GM18517 (cell line): ENCODE measurements at regions not wholly inside any gene's neighbourhood (a gene's known extent, or its start where the extent isn't known, plus 50 kb on each side); places are given as distances from the start of the nearest gene placed in this dataset.

Experiments
- ATAC-seq: cut with Tn5 transposase; IDR thresholded peaks from one replicate; pipeline ENCODE4 v1.9.1; 2021; ENCODE audit warnings: mild to moderate bottlenecking, moderate library complexity; ENCODE audit not compliant: unreplicated experiment

DNA sequence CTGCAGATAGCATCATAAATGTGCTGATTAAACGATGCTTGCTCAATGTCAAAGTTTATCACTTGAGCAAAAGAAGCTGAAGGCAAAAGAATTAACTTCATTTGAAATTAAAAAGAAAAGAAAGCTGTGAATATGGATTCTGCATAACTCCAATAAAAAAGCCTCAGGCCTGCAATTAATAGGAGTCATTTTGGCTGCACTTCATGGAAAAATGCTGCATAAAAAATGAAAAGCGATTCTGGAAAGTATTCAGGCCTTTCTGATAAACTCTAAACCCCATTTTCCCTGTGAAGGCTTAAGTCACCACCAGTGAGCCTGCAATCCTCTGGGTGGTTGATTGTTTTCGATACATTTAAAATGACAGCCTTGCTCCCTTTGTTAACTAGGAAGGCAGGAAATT, 1793.4 kb downstream of the SUCLG1 start:
- ATAC-seq = no peak

- no peak for ATAC-seq
Observed at GRCh38 chr2:82657106-82657505, 1802.0 kb downstream of the SUCLG1 start.

GRCh38 chr2:82656420-82656819, 1802.7 kb downstream of the SUCLG1 start:
- ATAC-seq = no peak

GRCh38 chr2:82652117-82652516, 1807.0 kb downstream of the SUCLG1 start:
- ATAC-seq = no peak

DNA sequence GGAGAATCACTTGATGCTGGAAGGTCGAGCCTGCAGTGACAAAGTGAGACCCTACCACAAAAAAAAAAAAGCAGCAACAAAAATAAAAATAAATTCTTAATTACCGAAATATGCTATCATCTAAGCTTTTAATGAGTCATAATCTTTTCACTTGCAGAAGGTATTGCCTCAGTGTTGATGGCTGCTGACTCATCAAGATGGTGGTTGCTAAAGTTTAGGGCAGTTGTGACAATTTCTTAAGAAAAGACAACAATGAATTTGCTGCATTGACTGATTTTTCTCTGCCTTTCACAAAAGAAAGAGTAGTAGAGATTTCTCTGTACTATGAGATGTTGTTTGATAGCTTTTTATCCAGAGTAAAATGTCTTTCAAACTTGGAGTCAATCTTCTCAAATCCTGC, 1809.0 kb downstream of the SUCLG1 start:
- no peak for ATAC-seq

- no peak for ATAC-seq
Observed at GRCh38 chr2:82641598-82642180, 1817.4 kb downstream of the SUCLG1 start.

DNA sequence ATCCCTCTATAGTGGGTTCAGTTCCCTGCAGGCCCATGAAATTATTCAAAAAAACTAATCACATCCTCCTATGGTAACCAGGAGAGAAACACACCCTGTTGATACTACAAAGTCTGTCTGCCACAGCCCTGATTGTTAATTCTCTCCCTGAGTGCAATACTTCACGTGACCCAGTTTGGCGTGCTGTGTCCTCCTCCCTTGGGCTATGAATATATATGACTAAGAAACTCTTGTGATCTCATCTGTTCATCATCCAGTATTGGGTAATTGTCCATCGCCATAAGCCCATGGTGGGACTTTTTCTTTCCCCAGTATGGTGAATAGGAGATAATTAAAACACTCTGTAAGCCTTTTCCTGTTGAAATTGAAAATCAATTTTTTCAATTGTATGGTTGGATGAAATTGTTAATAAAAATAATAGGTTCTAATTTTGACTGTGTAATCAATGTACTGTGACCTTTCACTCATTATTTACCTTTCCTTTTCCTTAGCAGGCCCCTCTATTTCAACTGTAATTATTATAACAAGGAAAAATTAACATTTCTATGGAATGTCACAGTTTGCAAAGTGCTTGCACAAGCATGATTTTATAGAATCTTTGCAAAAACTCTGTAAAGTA, 1822.6 kb downstream of the SUCLG1 start:
- ATAC-seq = no peak

DNA sequence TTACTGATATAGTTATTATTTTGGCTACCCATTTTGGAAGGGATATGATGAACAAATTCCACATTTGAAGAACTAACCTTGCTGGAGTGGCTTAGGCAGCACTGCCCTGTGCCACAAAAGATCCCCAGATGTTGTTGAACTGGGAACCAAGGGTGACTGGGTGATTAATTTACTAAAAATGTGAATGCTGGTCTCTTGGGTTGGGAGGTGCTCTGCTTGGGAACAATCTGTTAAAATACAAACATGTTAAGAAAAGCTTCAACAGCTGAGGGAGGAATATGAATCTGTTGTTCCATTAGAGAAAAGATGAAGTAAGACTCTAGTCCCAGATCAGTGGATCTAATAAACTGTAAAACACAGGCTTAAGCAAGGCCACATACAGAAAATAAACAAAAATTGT, 1860.1 kb downstream of the SUCLG1 start:
- no peak for ATAC-seq

DNA sequence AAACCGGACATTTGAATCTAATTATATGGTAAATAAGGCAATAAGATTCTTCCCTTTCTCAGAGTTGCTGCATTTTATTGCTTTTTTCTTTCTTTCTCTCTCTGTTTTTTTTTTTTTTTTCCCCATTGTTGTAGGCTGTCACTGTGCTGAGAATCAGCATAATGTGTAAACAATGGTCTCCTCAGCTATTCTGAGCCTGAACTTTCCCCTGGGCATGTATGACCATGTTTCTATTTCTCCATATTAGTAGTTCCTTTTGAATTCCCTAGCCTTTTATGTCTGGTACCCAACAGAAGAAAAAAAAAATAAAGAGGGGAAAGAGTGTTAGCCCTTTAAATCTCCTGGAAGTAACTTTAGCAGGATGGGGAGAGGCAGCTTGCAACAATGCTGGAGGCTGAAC, 1862.5 kb downstream of the SUCLG1 start:
- ATAC-seq = no peak

GRCh38 chr2:82591718-82592117, 1867.4 kb downstream of the SUCLG1 start:
- no peak for ATAC-seq

GRCh38 chr2:82576656-82577055, 1882.4 kb downstream of the SUCLG1 start:
- no peak for ATAC-seq

DNA sequence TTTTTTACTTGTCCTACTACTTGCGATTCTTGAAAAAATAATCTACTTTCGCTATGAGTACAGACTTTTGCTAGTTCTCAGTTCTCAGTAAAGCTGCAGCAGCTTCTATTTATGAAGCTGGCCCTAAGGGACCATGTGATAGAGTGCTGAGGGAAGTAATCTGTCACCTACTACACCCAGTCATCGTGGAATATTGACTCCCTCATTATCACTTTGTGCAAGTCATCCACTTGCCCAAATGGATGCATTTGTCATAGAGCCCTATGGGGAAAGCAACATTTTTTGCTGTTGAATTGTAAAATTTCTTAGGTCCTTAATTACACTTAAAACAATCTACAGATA, 1919.8 kb downstream of the SUCLG1 start:
- ATAC-seq = no peak

- ATAC-seq = no peak
Observed at GRCh38 chr2:82538590-82539279, 1920.3 kb downstream of the SUCLG1 start.

- ATAC-seq = no peak
Observed at GRCh38 chr2:82528288-82528687, 1930.8 kb downstream of the SUCLG1 start.

DNA sequence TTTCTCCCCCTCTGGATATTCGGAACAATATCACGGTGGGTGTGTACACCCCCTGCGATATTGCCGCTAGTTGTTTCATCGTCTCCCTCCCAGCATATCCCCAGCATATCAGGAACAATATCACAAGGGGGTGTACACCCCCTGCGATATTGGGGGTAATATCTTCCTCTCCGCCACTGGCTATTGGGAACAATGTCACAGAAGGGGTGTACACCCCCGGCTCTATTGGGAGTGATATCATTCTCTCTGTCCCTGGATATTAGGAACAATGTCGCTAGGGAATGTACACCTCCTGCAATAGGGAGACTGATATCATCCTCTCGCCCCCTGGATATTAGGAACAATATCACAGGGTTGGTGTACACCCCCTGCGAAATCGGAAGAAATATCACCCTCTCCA, 1932.0 kb downstream of the SUCLG1 start:
- ATAC-seq = no peak

DNA sequence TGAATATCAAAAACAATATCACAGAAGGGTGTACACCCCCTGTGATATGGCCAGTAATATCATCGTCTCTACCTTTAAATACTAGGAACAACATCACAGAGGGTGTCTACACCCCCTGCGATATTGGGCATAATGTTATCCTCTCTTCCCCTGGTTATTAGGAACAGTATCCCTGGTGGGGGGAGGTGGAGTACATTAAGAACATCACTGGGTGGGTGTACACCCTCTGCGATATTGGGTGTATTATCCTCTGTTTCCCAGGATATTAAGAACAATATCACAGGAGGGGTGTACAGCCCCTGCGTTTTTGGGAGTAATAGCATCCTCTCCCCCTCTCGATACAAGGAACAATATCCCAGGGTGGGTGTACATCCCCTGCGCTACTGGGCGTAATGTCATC, 1932.8 kb downstream of the SUCLG1 start:
- ATAC-seq = no peak

- ATAC-seq = no peak
Observed at GRCh38 chr2:82525744-82526143, 1933.3 kb downstream of the SUCLG1 start.

GRCh38 chr2:82524826-82525225, 1934.3 kb downstream of the SUCLG1 start:
- ATAC-seq = no peak

DNA sequence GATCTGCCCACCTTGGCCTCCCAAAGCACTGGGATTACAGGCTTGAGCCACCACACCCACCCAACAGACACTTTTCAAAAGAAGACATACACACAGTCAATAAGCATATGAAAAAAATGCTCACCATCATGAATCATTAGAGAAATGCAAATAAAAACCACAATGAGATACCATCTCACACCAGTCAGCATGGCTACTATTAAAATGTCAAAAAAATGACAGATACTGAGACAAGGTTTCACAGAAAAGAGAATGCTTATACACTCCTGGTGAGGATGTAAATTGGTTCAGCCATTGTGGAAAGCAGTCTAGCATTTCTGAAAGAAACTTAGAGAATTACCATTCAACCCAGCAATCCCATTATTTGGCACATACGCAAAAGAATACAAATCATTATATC, 1947.2 kb downstream of the SUCLG1 start:
- no peak for ATAC-seq

GRCh38 chr2:82508702-82509101, 1950.4 kb downstream of the SUCLG1 start:
- ATAC-seq = no peak

- ATAC-seq = no peak
Observed at GRCh38 chr2:82507657-82508056, 1951.4 kb downstream of the SUCLG1 start.

- no peak for ATAC-seq
Observed at GRCh38 chr2:82501217-82501616, 1957.9 kb downstream of the SUCLG1 start.
